Heart left ventricle (tissue), 13 donors: ENCODE measurements at regions not wholly inside any gene's neighbourhood (a gene's known extent, or its start where the extent isn't known, plus 50 kb on each side); places are given as distances from the start of the nearest gene placed in this dataset.

Experiments used
- POLR2A ChIP-seq, 2 donors: fragments of 450-650 bp; IDR thresholded peaks; one replicate each; pipeline ENCODE4 v1.6.1; 2017; ENCODE audit warnings: antibody characterized with exemption in 2 of 2, mild to moderate bottlenecking in 2 of 2, moderate library complexity in 2 of 2
- TF ChIP-seq, protein P1 (sequence below), 12 donors: fragments of 200-600 bp; sonication (generic) in 4 of 12; IDR thresholded peaks; one replicate each; pipeline versions ENCODE4 v1.5.0 to v1.8.0; 2018 to 2022; ENCODE audit warnings: antibody characterized with exemption in 12 of 12, mild to moderate bottlenecking in 5 of 12
- donor health status: ischemic (EF 13 %, LVEDD 7.1; RV severe dilation, severe dysfunction).
- donor health status: DM: no; HTN: yes; CAD: no.
- donor health status: DM: no; HTN: no; CAD: no.
- donor health status: ischemic (EF 25% LVEDD 6.9; RV normal size, moderate dysfunction).
- donor health status: ischemic (EF 25% LVEDD 5.7; RV mildly dilated, moderate dysfunction).
- donor health status: ischemic (EF 35%, LVEDD 5.7; RV mildly dilated, moderate dysfunction).
- donor health status: nonischemic (EF 11% LVEDD 7.7; RV severe dilation, severe dysfunction).
- donor health status: DM: yes; HTN: yes; CAD: no.
- donor health status: PGD.
- donor health status: ischemic (EF 29% LVEDD 5.4; RV normal size, mild dysfunction).
- donor health status: nonischemic (EF 23%, LVEDD 6.1; RV moderate dilation, normal function).

- TF ChIP-seq, protein P1, sequence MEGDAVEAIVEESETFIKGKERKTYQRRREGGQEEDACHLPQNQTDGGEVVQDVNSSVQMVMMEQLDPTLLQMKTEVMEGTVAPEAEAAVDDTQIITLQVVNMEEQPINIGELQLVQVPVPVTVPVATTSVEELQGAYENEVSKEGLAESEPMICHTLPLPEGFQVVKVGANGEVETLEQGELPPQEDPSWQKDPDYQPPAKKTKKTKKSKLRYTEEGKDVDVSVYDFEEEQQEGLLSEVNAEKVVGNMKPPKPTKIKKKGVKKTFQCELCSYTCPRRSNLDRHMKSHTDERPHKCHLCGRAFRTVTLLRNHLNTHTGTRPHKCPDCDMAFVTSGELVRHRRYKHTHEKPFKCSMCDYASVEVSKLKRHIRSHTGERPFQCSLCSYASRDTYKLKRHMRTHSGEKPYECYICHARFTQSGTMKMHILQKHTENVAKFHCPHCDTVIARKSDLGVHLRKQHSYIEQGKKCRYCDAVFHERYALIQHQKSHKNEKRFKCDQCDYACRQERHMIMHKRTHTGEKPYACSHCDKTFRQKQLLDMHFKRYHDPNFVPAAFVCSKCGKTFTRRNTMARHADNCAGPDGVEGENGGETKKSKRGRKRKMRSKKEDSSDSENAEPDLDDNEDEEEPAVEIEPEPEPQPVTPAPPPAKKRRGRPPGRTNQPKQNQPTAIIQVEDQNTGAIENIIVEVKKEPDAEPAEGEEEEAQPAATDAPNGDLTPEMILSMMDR (IDR thresholded peaks at IDR 0.05): no peak
- TF ChIP-seq POLR2A (IDR thresholded peaks at IDR 0.05): no peak
Observed at GRCh38 chr11:42410251-42410955, 901.4 kb upstream of the API5 start.
